A549 (cell line): ENCODE measurements at regions not wholly inside any gene's neighbourhood (a gene's known extent, or its start where the extent isn't known, plus 50 kb on each side); places are given as distances from the start of the nearest gene placed in this dataset.

ENCODE experiments used
- ATAC-seq, 2 experiments: fragments of 200-7000 bp in 1 of 2; fragments of >200 bp in 1 of 2; cut with Nextera tagmentation in 1 of 2; cut with Tn5 transposase in 1 of 2; 3 replicates each; pipeline versions ENCODE4 v1.8.0 to v1.9.1; 2018 to 2020; ENCODE audit warnings: mild to moderate bottlenecking in 1 of 2, moderate library complexity in 1 of 2
- CTCF ChIA-PET: fragments of 300-600 bp; sonication (Branson Sonifier 250); formaldehyde crosslinking; extraction: SDS; loops from one replicate; lab custom pipeline; 2021; ENCODE audit warnings: antibody characterized with exemption, inconsistent platforms; lab: Yijun Ruan, JAX
- POLR2A ChIA-PET: fragments of 350-600 bp; formaldehyde crosslinking; extraction: SDS; loops from one replicate; lab custom pipeline; 2021; ENCODE audit warnings: antibody characterized with exemption, inconsistent platforms; lab: Yijun Ruan, JAX
- DNase-seq, 2 experiments: peaks; one replicate each; pipeline versions ENCODE4 v3.0.0 to v3.0.0-alpha.2; 2011 to 2016; ENCODE audit warnings: low read depth in 1 of 2, low spot score in 1 of 2
- FAIRE-seq: peaks from 2 replicates; lab custom pipeline; 2011; peaks lifted over from hg19 to GRCh38; lab: Jason Lieb, UNC
- H3K27ac ChIP-seq, 2 experiments: fragments of >200 bp; sonication (Bioruptor Twin); formaldehyde crosslinking; 3 replicates each; pipeline ENCODE4 v1.5.1; 2016 to 2017
- H3K4me1 ChIP-seq: fragments of >200 bp; sonication (Bioruptor Twin); formaldehyde crosslinking; 3 replicates; pipeline ENCODE4 v1.6.1; 2016
- H3K4me2 ChIP-seq: fragments of >200 bp; sonication (Bioruptor Twin); formaldehyde crosslinking; 3 replicates; pipeline ENCODE4 v1.6.1; 2016
- H3K4me3 ChIP-seq: fragments of >200 bp; sonication (Bioruptor Twin); formaldehyde crosslinking; 3 replicates; pipeline ENCODE4 v1.5.1; 2016
- H3K9me3 ChIP-seq: fragments of >200 bp; sonication (Bioruptor Twin); formaldehyde crosslinking; 3 replicates; pipeline ENCODE4 v1.6.1; 2016
- BHLHE40 ChIP-seq: IDR thresholded peaks from 2 replicates; pipeline ENCODE4 v1.6.1; 2012; ENCODE audit warnings: low read depth, low read length, inconsistent platforms
- EP300 ChIP-seq, 2 experiments: fragments of >200 bp; sonication (Bioruptor Twin); formaldehyde crosslinking; IDR thresholded peaks; 2 replicates in 1 of 2; 3 replicates in 1 of 2; pipeline ENCODE4 v1.6.1; 2016 to 2017
- FOSL2 ChIP-seq, 2 experiments: fragments of 450-650 bp in 1 of 2; fragments of >200 bp in 1 of 2; sonication (Bioruptor Twin) in 1 of 2; formaldehyde crosslinking; IDR thresholded peaks; 2 replicates each; pipeline versions ENCODE4 v1.5.0 to v1.6.1; 2016 to 2020; ENCODE audit warnings: mild to moderate bottlenecking in 1 of 2, moderate library complexity in 1 of 2
- FOXS1 ChIP-seq: fragments of 250-450 bp; sonication (Bioruptor Pico); IDR thresholded peaks from 2 replicates; pipeline ENCODE4 v1.5.0; 2020; ENCODE audit warnings: mild to moderate bottlenecking, moderate library complexity
- HDAC2 ChIP-seq: fragments of 200-600 bp; sonication (generic); IDR thresholded peaks from 2 replicates; pipeline ENCODE4 v1.6.1; 2016
- HOXB5 ChIP-seq: fragments of 250-450 bp; sonication (Bioruptor Pico); IDR thresholded peaks from 2 replicates; pipeline ENCODE4 v1.5.0; 2020; ENCODE audit warnings: mild to moderate bottlenecking, moderate library complexity
- KDM5A ChIP-seq: fragments of 200-600 bp; sonication (generic); IDR thresholded peaks from 2 replicates; pipeline ENCODE4 v1.6.1; 2016; ENCODE audit warnings: antibody characterized with exemption, mild to moderate bottlenecking
- MAFK ChIP-seq: fragments of 450-650 bp; IDR thresholded peaks from 2 replicates; pipeline ENCODE4 v1.6.1; 2014; ENCODE audit not compliant: partially characterized antibody
- MYC ChIP-seq: IDR thresholded peaks from 2 replicates; pipeline ENCODE4 v1.6.1; 2012; ENCODE audit warnings: mild to moderate bottlenecking, inconsistent platforms, low read length, improper control_type of control experiment, borderline replicate concordance
- NFE2L2 ChIP-seq: fragments of 150-350 bp; conservative IDR thresholded peaks from 2 replicates; pipeline ENCODE4 v1.6.1; 2014; ENCODE audit warnings: low read length
- PHF8 ChIP-seq: fragments of 200-600 bp; sonication (generic); IDR thresholded peaks from 2 replicates; pipeline ENCODE4 v1.6.1; 2016; ENCODE audit warnings: low read depth, mild to moderate bottlenecking, antibody characterized with exemption, moderate library complexity, borderline replicate concordance
- POLR2A ChIP-seq: IDR thresholded peaks from 2 replicates; pipeline ENCODE4 v1.6.1; 2012; ENCODE audit warnings: mild to moderate bottlenecking, low read length
- RAD21 ChIP-seq, 2 experiments: fragments of >200 bp in 1 of 2; sonication (Bioruptor Twin) in 1 of 2; formaldehyde crosslinking in 1 of 2; IDR thresholded peaks in 1 of 2; conservative IDR thresholded peaks in 1 of 2; 2 replicates in 1 of 2; 3 replicates in 1 of 2; pipeline ENCODE4 v1.6.1; 2012 to 2018; ENCODE audit warnings: inconsistent platforms in 1 of 2
- RCOR1 ChIP-seq: fragments of 150-350 bp; IDR thresholded peaks from 2 replicates; pipeline ENCODE4 v1.6.1; 2014; ENCODE audit warnings: antibody characterized with exemption, low read length, low read depth
- RFX5 ChIP-seq: fragments of 450-650 bp; IDR thresholded peaks from 2 replicates; pipeline ENCODE4 v1.7.1; 2014; ENCODE audit warnings: antibody characterized with exemption, mild to moderate bottlenecking, moderate library complexity
- RNF2 ChIP-seq: fragments of 200-600 bp; sonication (generic); IDR thresholded peaks from 2 replicates; pipeline ENCODE4 v1.6.1; 2016; ENCODE audit warnings: low read depth, mild to moderate bottlenecking, antibody characterized with exemption, moderate library complexity, borderline replicate concordance
- SREBF2 ChIP-seq: fragments of 450-650 bp; IDR thresholded peaks from 2 replicates; pipeline ENCODE4 v1.6.1; 2014; ENCODE audit warnings: mild to moderate bottlenecking, moderate library complexity
- TFCP2L1 ChIP-seq: fragments of 250-450 bp; sonication (Bioruptor Pico); IDR thresholded peaks from 2 replicates; pipeline ENCODE4 v1.5.0; 2021; ENCODE audit warnings: mild to moderate bottlenecking
- TP53 ChIP-seq: fragments of 250-450 bp; sonication (Bioruptor Pico); IDR thresholded peaks from 2 replicates; pipeline ENCODE4 v1.5.0; 2021; ENCODE audit warnings: mild to moderate bottlenecking, moderate library complexity
- USF2 ChIP-seq: fragments of 450-650 bp; IDR thresholded peaks from 2 replicates; pipeline ENCODE4 v1.6.1; 2014; ENCODE audit warnings: antibody characterized with exemption
- ZC3H11A ChIP-seq: fragments of 450-650 bp; IDR thresholded peaks from 2 replicates; pipeline ENCODE4 v1.6.1; 2014; ENCODE audit warnings: antibody characterized with exemption, mild to moderate bottlenecking
- ZFP36 ChIP-seq: fragments of 450-650 bp; IDR thresholded peaks from 2 replicates; pipeline ENCODE4 v1.6.1; 2014; ENCODE audit warnings: borderline replicate concordance; ENCODE audit not compliant: partially characterized antibody
- WGBS: methylation state at CpG from one replicate; pipeline ENCODE4 v1.1.6; 2017; ENCODE audit errors: missing lambda C conversion rate; 5-methylcytosine and 5-hydroxymethylcytosine counted together
- TF ChIP-seq, protein P1 (sequence below): fragments of 250-450 bp; sonication (Bioruptor Pico); IDR thresholded peaks from 2 replicates; pipeline ENCODE4 v1.5.0; 2020; ENCODE audit warnings: low read depth, mild to moderate bottlenecking, moderate library complexity
- TF ChIP-seq, protein P2 (sequence below): fragments of 250-450 bp; sonication (Bioruptor Pico); IDR thresholded peaks from 2 replicates; pipeline ENCODE4 v1.5.0; 2021; ENCODE audit warnings: mild to moderate bottlenecking, moderate library complexity, borderline replicate concordance
- TF ChIP-seq, protein P3 (sequence below): fragments of 150-350 bp; IDR thresholded peaks from 2 replicates; pipeline ENCODE4 v1.6.1; 2014; ENCODE audit warnings: low read depth, mild to moderate bottlenecking, low read length
- TF ChIP-seq, protein P4 (sequence below): fragments of >200 bp; sonication (Bioruptor Twin); formaldehyde crosslinking; IDR thresholded peaks from 3 replicates; pipeline ENCODE4 v1.6.1; 2016

DNA sequence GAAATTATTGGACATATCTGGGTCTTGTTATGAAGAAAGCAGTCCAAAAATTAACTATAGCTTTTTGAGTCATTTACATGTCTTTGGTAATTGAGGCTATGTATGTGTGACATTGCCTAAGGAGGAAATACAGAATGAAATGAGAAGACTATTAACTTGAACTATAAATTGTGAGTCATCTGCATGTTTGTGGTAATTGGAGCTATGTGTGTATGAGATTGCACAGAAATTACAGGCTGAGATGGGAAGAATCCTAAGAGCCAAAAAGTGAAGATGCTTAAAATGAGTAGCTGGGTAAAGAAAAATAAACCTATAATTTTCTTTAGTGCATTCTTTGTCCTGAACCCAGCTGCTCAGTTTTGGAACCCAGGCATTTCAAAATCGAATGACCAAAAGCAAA is 747.6 kb upstream of the EDIL3 start:
- 2% methylated on average over 1 of the region's 1 CpG for WGBS
- no peak overlapping the region for H3K27ac ChIP-seq
- H3K4me2 ChIP-seq: no peak overlapping the region
- H3K4me3 ChIP-seq: no peak overlapping the region
- FAIRE-seq: no peak
- TF ChIP-seq, protein P1, sequence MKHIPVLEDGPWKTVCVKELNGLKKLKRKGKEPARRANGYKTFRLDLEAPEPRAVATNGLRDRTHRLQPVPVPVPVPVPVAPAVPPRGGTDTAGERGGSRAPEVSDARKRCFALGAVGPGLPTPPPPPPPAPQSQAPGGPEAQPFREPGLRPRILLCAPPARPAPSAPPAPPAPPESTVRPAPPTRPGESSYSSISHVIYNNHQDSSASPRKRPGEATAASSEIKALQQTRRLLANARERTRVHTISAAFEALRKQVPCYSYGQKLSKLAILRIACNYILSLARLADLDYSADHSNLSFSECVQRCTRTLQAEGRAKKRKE (CRISPR knock-in tag): no peak
- TF ChIP-seq FOSL2 (IDR thresholded peaks at IDR 0.05) (no peak), FOSL2 (CRISPR knock-in tag; IDR thresholded peaks at IDR 0.05) (no peak), FOXS1 (CRISPR knock-in tag) (no peak), HDAC2 (no peak), MYC (no peak), USF2 (no peak), ZFP36 (no peak), MAFK (no peak), PHF8 (no peak), RAD21 (conservative IDR thresholded peaks at IDR 0.05 in 1 of 2, IDR thresholded peaks at IDR 0.05 in 1 of 2) (no peak), RCOR1 (no peak), RNF2 (no peak), BHLHE40 (no peak), POLR2A (no peak), SREBF2 (no peak), HOXB5 (CRISPR knock-in tag) (no peak)
- TF ChIP-seq, protein P2, sequence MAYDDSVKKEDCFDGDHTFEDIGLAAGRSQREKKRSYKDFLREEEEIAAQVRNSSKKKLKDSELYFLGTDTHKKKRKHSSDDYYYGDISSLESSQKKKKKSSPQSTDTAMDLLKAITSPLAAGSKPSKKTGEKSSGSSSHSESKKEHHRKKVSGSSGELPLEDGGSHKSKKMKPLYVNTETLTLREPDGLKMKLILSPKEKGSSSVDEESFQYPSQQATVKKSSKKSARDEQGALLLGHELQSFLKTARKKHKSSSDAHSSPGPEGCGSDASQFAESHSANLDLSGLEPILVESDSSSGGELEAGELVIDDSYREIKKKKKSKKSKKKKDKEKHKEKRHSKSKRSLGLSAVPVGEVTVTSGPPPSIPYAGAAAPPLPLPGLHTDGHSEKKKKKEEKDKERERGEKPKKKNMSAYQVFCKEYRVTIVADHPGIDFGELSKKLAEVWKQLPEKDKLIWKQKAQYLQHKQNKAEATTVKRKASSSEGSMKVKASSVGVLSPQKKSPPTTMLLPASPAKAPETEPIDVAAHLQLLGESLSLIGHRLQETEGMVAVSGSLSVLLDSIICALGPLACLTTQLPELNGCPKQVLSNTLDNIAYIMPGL: no peak
- CTCF ChIA-PET: no interaction called here
- no peak for DNase-seq
- POLR2A ChIA-PET: no interaction called here
- H3K4me1 ChIP-seq: no peaks in the 10 kb centered on the region
- H3K9me3 ChIP-seq: no peaks in the 10 kb centered on the region
- ATAC-seq: no peak

GRCh38 chr5:85140471-85140870 is 755.8 kb upstream of the EDIL3 start:
- POLR2A ChIA-PET: no interaction called here
- H3K4me1 ChIP-seq: no peaks in the 10 kb centered on the region
- no peaks in the 10 kb centered on the region for H3K9me3 ChIP-seq
- H3K4me3 ChIP-seq: no peak overlapping the region
- CTCF ChIA-PET: no interaction called here
- H3K4me2 ChIP-seq: no peak overlapping the region
- TF ChIP-seq TFCP2L1 (CRISPR knock-in tag) (no peak), EP300 (IDR thresholded peaks at IDR 0.05) (no peak), RFX5 (no peak), FOXS1 (CRISPR knock-in tag) (no peak), TP53 (CRISPR knock-in tag) (no peak), KDM5A (no peak), ZC3H11A (no peak), BHLHE40 (no peak), RCOR1 (no peak), NFE2L2 (no peak)
- TF ChIP-seq, protein P3, sequence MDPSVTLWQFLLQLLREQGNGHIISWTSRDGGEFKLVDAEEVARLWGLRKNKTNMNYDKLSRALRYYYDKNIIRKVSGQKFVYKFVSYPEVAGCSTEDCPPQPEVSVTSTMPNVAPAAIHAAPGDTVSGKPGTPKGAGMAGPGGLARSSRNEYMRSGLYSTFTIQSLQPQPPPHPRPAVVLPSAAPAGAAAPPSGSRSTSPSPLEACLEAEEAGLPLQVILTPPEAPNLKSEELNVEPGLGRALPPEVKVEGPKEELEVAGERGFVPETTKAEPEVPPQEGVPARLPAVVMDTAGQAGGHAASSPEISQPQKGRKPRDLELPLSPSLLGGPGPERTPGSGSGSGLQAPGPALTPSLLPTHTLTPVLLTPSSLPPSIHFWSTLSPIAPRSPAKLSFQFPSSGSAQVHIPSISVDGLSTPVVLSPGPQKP: no peak
- TF ChIP-seq, protein P4, sequence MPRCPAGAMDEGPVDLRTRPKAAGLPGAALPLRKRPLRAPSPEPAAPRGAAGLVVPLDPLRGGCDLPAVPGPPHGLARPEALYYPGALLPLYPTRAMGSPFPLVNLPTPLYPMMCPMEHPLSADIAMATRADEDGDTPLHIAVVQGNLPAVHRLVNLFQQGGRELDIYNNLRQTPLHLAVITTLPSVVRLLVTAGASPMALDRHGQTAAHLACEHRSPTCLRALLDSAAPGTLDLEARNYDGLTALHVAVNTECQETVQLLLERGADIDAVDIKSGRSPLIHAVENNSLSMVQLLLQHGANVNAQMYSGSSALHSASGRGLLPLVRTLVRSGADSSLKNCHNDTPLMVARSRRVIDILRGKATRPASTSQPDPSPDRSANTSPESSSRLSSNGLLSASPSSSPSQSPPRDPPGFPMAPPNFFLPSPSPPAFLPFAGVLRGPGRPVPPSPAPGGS: no peak
- no peak for DNase-seq
- H3K27ac ChIP-seq: no peak overlapping the region
- no peak for ATAC-seq
- no peak for FAIRE-seq
